D341Med (cell line): ENCODE measurements at regions not wholly inside any gene's neighbourhood (a gene's known extent, or its start where the extent isn't known, plus 50 kb on each side); places are given as distances from the start of the nearest gene placed in this dataset.

Experiments used
- DNase-seq: peaks from one replicate; pipeline ENCODE4 v3.0.0; 2012; ENCODE audit warnings: low spot score

GRCh38 chr14:26855077-26855753 lies 257.4 kb upstream of the NOVA1 start:
- no peak for DNase-seq

GRCh38 chr14:26856876-26857518 lies 259.2 kb upstream of the NOVA1 start:
- no peak for DNase-seq

- DNase-seq, result no peak
These were observed 261.6 kb upstream of the NOVA1 start for GRCh38 chr14:26859483-26859882.

GRCh38 chr14:26860111-26860510 lies 262.3 kb upstream of the NOVA1 start:
- DNase-seq, result no peak

GRCh38 chr14:26863736-26864135 lies 265.9 kb upstream of the NOVA1 start:
- DNase-seq, result no peak

- DNase-seq, result no peak
These were observed 268.9 kb upstream of the NOVA1 start for GRCh38 chr14:26866721-26867120.

- DNase-seq, result no peak
These were observed 269.4 kb upstream of the NOVA1 start for GRCh38 chr14:26867171-26867757.

- no peak for DNase-seq
These were observed 272.3 kb upstream of the NOVA1 start for GRCh38 chr14:26870096-26870495.

- DNase-seq, result no peak
These were observed 273.1 kb upstream of the NOVA1 start for GRCh38 chr14:26870722-26871617.

GRCh38 chr14:26872515-26873361 lies 274.9 kb upstream of the NOVA1 start:
- peak; percentile 39 for DNase-seq

GRCh38 chr14:26873362-26873960 lies 275.6 kb upstream of the NOVA1 start:
- no peak for DNase-seq

- DNase-seq, result no peak
These were observed 290.0 kb upstream of the NOVA1 start for GRCh38 chr14:26887847-26888246.

GRCh38 chr14:26888592-26888991 lies 290.8 kb upstream of the NOVA1 start:
- DNase-seq, result no peak

- no peak for DNase-seq
These were observed 298.6 kb upstream of the NOVA1 start for GRCh38 chr14:26896447-26896846.

GRCh38 chr14:26897196-26897595 lies 299.4 kb upstream of the NOVA1 start:
- DNase-seq, result no peak

- DNase-seq, result no peak
These were observed 307.4 kb upstream of the NOVA1 start for GRCh38 chr14:26905229-26905628.

- no peak for DNase-seq
These were observed 316.0 kb upstream of the NOVA1 start for GRCh38 chr14:26913786-26914185.

- DNase-seq, result peak; percentile 37
These were observed 319.3 kb upstream of the NOVA1 start for GRCh38 chr14:26917086-26917485.

- DNase-seq, result no peak
These were observed 328.2 kb upstream of the NOVA1 start for GRCh38 chr14:26925876-26926584.

GRCh38 chr14:26926585-26926984 lies 328.8 kb upstream of the NOVA1 start:
- no peak for DNase-seq

GRCh38 chr14:26928019-26928418 lies 330.2 kb upstream of the NOVA1 start:
- DNase-seq, result no peak
